Heart right ventricle (tissue), 16 donors: ENCODE measurements at regions not wholly inside any gene's neighbourhood (a gene's known extent, or its start where the extent isn't known, plus 50 kb on each side); places are given as distances from the start of the nearest gene placed in this dataset.

Experiments used
- ATAC-seq, 8 donors: fragments of 200-7000 bp; cut with Tn5 transposase; one replicate each; pipeline ENCODE4 v1.9.1; 2020; ENCODE audit warnings: mild to moderate bottlenecking in 8 of 8, moderate library complexity in 8 of 8, moderate number of reproducible peaks in 1 of 8
- DNase-seq, 2 donors: peaks; one replicate each; pipeline ENCODE4 v3.0.0-alpha.2; 2020
- H3K27ac ChIP-seq, 10 donors: fragments of 200-600 bp; sonication (generic) in 2 of 10; one replicate each; pipeline versions ENCODE4 v1.5.0 to v1.8.0; 2020 to 2022; ENCODE audit warnings: mild to moderate bottlenecking in 3 of 10
- H3K27me3 ChIP-seq, 7 donors: fragments of 200-600 bp; one replicate each; pipeline ENCODE4 v1.8.0; 2021 to 2022; ENCODE audit warnings: mild to moderate bottlenecking in 2 of 7
- H3K36me3 ChIP-seq, 9 donors: fragments of 200-600 bp; sonication (generic) in 1 of 9; one replicate each; pipeline versions ENCODE4 v1.5.0 to v1.8.0; 2020 to 2022; ENCODE audit warnings: mild to moderate bottlenecking in 2 of 9
- H3K4me1 ChIP-seq, 9 donors: fragments of 200-600 bp; sonication (generic) in 1 of 9; one replicate each; pipeline versions ENCODE4 v1.5.0 to v1.8.0; 2020 to 2022; ENCODE audit warnings: mild to moderate bottlenecking in 4 of 9
- H3K4me3 ChIP-seq, 10 donors: fragments of 200-600 bp; sonication (generic) in 2 of 10; one replicate each; pipeline versions ENCODE4 v1.5.0 to v1.8.0; 2020 to 2022; ENCODE audit warnings: mild to moderate bottlenecking in 7 of 10, moderate library complexity in 2 of 10
- H3K9me3 ChIP-seq, 11 donors: fragments of 200-600 bp in 10 of 11; sonication (generic) in 2 of 11; one replicate each; pipeline versions ENCODE4 v1.5.0 to v1.8.0; 2013 to 2022; ENCODE audit warnings: mild to moderate bottlenecking in 2 of 11, control low read depth in 1 of 11, moderate library complexity in 1 of 11
- WGBS, 2 donors: extraction: QIAGEN DNeasy Blood & Tissue Kit; methylation state at CpG; one replicate each; pipeline ENCODE4 v1.1.7; 2013; ENCODE audit warnings: inconsistent platforms in 1 of 2; 5-methylcytosine and 5-hydroxymethylcytosine counted together
- intact Hi-C, 10 donors: fragments of 100-400 bp; cut with DNase I; formaldehyde crosslinking; loops; one replicate each; pipeline versions ENCODE4 v1.11.1 to v1.14.2; 2022
- TF ChIP-seq, protein P1 (sequence below), 9 donors: fragments of 200-600 bp; sonication (generic) in 2 of 9; IDR thresholded peaks; one replicate each; pipeline versions ENCODE4 v1.5.0 to v1.8.0; 2021 to 2022; ENCODE audit warnings: antibody characterized with exemption in 9 of 9, mild to moderate bottlenecking in 5 of 9, moderate library complexity in 1 of 9
- donor health status: Arrhythmogenic right ventricular cardiomyopathy.
- donor health status: ischemic (EF 13 %, LVEDD 7.1; RV severe dilation, severe dysfunction).
- donor health status: healthy with polysubstance abuse.
- donor health status: DM: no; HTN: yes; CAD: no.
- donor health status: DM: no; HTN: no; CAD: no.
- donor health status: ischemic (EF 25% LVEDD 6.9; RV normal size, moderate dysfunction).
- donor health status: ischemic (EF 25% LVEDD 5.7; RV mildly dilated, moderate dysfunction).
- donor health status: healthy.
- donor health status: DM: yes; HTN: yes; CAD: no.
- donor health status: Ischemic cardiomyopathy.
- donor health status: ischemic (EF 35%, LVEDD 5.7; RV mildly dilated, moderate dysfunction).
- donor health status: nonischemic (EF 11% LVEDD 7.7; RV severe dilation, severe dysfunction).
- donor health status: DM: yes; HTN: yes; CAD: no.
- donor health status: PGD.
- donor health status: ischemic (EF 29% LVEDD 5.4; RV normal size, mild dysfunction).
- donor health status: nonischemic (EF 23%, LVEDD 6.1; RV moderate dilation, normal function).

DNA sequence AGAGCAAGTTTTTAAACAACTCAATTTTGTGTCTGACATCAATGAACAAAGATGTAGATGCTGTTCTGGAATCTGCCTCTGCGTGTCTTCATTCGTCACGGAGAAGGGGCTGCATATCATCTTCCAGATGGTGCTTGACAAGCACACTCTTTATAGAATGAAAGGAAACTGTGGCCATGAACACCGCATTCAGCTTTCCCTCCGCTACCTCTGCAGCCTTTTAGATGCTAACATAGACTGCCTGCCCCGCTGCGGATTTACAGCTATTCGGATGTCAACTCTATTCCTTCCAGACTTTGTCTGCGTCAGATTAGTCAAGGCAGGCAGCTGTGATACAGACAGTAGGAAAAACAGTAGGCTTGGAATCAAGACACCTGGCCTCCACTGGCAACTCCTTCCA is 232.9 kb downstream of the TJP1 start:
- intact Hi-C loops = no loop called here
- no peak for DNase-seq
- TF ChIP-seq, protein P1, sequence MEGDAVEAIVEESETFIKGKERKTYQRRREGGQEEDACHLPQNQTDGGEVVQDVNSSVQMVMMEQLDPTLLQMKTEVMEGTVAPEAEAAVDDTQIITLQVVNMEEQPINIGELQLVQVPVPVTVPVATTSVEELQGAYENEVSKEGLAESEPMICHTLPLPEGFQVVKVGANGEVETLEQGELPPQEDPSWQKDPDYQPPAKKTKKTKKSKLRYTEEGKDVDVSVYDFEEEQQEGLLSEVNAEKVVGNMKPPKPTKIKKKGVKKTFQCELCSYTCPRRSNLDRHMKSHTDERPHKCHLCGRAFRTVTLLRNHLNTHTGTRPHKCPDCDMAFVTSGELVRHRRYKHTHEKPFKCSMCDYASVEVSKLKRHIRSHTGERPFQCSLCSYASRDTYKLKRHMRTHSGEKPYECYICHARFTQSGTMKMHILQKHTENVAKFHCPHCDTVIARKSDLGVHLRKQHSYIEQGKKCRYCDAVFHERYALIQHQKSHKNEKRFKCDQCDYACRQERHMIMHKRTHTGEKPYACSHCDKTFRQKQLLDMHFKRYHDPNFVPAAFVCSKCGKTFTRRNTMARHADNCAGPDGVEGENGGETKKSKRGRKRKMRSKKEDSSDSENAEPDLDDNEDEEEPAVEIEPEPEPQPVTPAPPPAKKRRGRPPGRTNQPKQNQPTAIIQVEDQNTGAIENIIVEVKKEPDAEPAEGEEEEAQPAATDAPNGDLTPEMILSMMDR (IDR thresholded peaks at IDR 0.05) = no peak
- Histone ChIP-seq H3K4me1 (no peaks in the 10 kb centered on the region), H3K36me3 (no peaks in the 10 kb centered on the region), H3K27me3 (peaks cover 0 to 18% (median 4%) of the 10 kb centered on the region in 7 donors), H3K27ac (no peak overlapping the region), H3K4me3 (no peak overlapping the region), H3K9me3 (peaks cover 0 to 2% (median 0%) of the 10 kb centered on the region in 11 donors)
- no peak for ATAC-seq
- 48 to 55% methylated on average over 9 of the region's 9 CpGs for WGBS, 2 donors

DNA sequence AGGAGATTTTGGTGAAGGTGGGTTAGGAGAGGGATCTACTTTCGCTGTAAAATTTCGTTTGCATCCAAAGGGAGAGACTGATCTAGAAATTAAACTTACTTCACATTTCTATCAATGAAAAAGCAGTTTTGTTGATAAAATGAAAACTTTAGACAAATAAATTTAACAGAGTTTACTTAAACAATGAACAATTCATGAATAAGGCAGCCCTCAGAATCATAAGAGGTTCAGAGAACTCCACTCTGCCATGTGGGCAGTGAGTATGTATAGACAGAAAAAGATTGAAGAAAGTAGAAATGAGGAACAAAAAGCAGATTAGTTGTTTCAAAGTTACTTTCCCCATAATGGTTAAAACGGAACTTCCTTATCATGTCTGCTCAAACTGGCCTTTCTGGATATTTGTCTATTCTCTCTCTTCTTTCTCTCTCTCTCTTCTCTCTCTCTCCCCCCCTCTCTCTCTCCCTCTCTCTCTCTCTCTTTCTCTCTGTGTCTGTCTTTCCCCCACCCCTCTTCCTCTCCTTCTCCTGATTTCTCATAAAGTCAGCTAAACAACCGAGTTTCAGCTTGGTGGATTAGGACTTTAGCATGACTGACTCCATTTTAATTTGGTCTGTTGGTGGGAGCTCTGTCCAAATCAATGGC is 248.9 kb downstream of the TJP1 start:
- TF ChIP-seq, protein P1 (IDR thresholded peaks at IDR 0.05) = no peak
- Histone ChIP-seq H3K36me3 (no peaks in the 10 kb centered on the region), H3K27ac (no peak overlapping the region), H3K27me3 (peaks cover 9 to 71% (median 61%) of the 10 kb centered on the region in 7 donors), H3K9me3 (no peaks in the 10 kb centered on the region), H3K4me3 (no peak overlapping the region), H3K4me1 (peaks cover 0 to 29% (median 12%) of the 10 kb centered on the region in 9 donors)
- ATAC-seq (no peak), DNase-seq (no peak)
- intact Hi-C loops = no loop called here
- WGBS, 2 donors = 87 to 91% methylated on average over 4 of the region's 4 CpGs

DNA sequence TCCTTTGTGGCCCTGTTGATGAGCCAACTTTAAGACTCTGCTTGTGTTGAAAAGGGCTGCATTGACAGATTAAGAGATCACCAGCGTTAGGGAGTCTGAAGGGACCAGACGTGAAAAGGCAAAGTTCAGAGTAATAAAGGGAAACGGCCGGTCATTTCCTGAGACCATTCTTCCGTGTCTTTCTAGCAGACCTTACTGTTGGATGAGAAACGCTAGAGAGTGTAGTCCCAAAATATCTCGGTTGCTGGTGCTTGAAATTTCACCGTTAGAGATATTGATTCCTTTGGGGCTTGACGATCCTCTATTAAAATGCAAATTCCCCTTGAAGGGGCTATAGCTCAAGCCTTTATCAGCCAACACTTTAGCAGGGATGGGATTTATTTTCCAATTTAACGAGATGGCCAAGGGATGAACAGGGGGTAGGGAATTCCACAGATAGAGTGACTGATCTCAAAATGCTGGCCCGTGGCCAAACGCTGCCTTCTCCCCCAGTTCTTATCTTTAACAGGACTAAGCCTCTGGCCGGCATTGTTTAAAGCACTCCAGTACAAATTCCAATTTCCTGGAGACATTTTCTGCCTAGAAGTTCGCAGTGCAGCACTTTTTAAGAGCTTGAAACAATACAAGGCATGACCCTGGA is 250.4 kb downstream of the TJP1 start:
- Histone ChIP-seq H3K27ac (no peak overlapping the region), H3K9me3 (no peaks in the 10 kb centered on the region), H3K27me3 (peaks cover 15 to 85% (median 75%) of the 10 kb centered on the region in 7 donors), H3K4me3 (peak overlapping the region in 2 of 10 donors; percentile 50 to 53), H3K4me1 (peaks cover 0 to 29% (median 12%) of the 10 kb centered on the region in 9 donors), H3K36me3 (no peaks in the 10 kb centered on the region)
- WGBS, 2 donors = 1 to 2% methylated on average over 14 of the region's 14 CpGs
- ATAC-seq (peak in 1 of 8 donors; percentile 21), DNase-seq (no peak)
- intact Hi-C loops = no loop called here
- TF ChIP-seq, protein P1 (IDR thresholded peaks at IDR 0.05) = no peak

- intact Hi-C loops = no loop called here
- H3K9me3 ChIP-seq = no peaks in the 10 kb centered on the region
- H3K27ac ChIP-seq = no peak overlapping the region
- H3K4me1 ChIP-seq = peaks cover 0 to 29% (median 12%) of the 10 kb centered on the region in 9 donors
- whole genome bisulfite sequencing, 2 donors = 1 to 2% methylated on average over 66 to 85 of the region's 85 CpGs
- DNase-seq (no peak), ATAC-seq (peak in 2 of 8 donors; percentile 39 to 61)
- H3K4me3 ChIP-seq = peak overlapping the region in 9 of 10 donors; percentile 24 to 53 (median 43)
- H3K27me3 ChIP-seq = peaks cover 15 to 90% (median 77%) of the 10 kb centered on the region in 7 donors
- TF ChIP-seq, protein P1 (IDR thresholded peaks at IDR 0.05) = no peak
- no peaks in the 10 kb centered on the region for H3K36me3 ChIP-seq
These were observed 251.1 kb downstream of the TJP1 start for GRCh38 chr15:29570948-29571791.
